Memory B cell (primary cell): ENCODE measurements at regions not wholly inside any gene's neighbourhood (a gene's known extent, or its start where the extent isn't known, plus 50 kb on each side); places are given as distances from the start of the nearest gene placed in this dataset.
"Not testable (repeated sequence)": the region's sequence is repeated elsewhere in the genome, so short reads cannot be mapped to it uniquely, and the experiment has no call there.

Experiments
- ATAC-seq: fragments of 150-1000 bp; cut with Tn5 transposase; 2 replicates; pipeline ENCODE4 v1.10.0; 2021; ENCODE audit warnings: low read depth, mild to moderate bottlenecking, moderate library complexity
- DNase-seq, 2 donors: peaks; one replicate each; pipeline ENCODE4 v3.0.0; 2022; ENCODE audit warnings: low spot score in 2 of 2
- H3K27ac Mint-ChIP-seq: one replicate; pipeline ENCODE4 v1.8.0; 2022; ENCODE audit warnings: mild to moderate bottlenecking, moderate library complexity, mixed read lengths
- H3K27me3 Mint-ChIP-seq: one replicate; pipeline ENCODE4 v1.8.0; 2022; ENCODE audit warnings: mixed read lengths
- H3K36me3 Mint-ChIP-seq: one replicate; pipeline ENCODE4 v1.8.0; 2022; ENCODE audit warnings: mild to moderate bottlenecking, mixed read lengths
- H3K4me1 Mint-ChIP-seq: one replicate; pipeline ENCODE4 v1.8.0; 2022; ENCODE audit warnings: mixed read lengths
- H3K4me3 Mint-ChIP-seq: one replicate; pipeline ENCODE4 v1.8.0; 2022; ENCODE audit warnings: mild to moderate bottlenecking, moderate library complexity, mixed read lengths
- H3K9me3 Mint-ChIP-seq: one replicate; pipeline ENCODE4 v1.8.0; 2022; ENCODE audit warnings: mixed read lengths

DNA sequence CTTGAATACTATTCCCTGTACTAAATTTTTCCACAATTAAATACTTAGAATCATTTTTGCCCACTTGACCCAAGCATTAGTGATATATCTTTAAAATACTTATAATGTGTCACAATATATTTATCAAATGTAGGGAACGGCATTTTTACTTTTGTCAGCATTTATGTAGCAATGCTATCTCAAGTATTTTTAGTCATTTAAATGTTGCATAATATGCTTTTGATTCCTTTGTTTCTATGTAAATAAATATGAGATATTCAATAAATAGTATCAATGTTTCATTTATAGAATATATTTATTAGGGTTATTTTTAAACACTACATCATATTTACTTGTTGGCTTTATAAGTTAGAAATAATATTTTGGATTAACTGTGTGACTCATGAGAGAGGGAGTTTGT lies 199.7 kb upstream of the WSB1 start:
- not testable (repeated sequence) for H3K9me3 Mint-ChIP-seq, ATAC-seq, H3K4me1 Mint-ChIP-seq, H3K27me3 Mint-ChIP-seq, H3K4me3 Mint-ChIP-seq, DNase-seq, H3K36me3 Mint-ChIP-seq, H3K27ac Mint-ChIP-seq

DNA sequence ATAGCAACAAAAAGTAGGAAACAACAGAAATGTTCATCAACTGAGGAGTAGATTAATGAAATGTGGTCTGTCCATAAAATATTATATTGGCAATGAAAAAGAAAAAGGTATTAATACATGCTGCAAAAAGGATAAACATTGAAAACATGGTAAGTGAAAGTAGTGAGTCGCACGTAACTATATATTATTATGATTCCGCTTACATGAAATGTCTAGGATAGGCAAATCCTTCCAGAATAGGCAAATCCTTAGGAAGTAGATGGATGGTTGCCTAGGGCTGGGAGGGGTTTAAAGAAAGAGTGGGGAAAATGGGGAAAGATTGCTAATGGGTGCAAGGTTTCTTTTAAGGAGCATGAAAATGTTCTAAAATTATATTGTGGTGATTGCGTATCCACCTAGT lies 198.1 kb upstream of the WSB1 start:
- not testable (repeated sequence) for H3K4me3 Mint-ChIP-seq, DNase-seq, H3K9me3 Mint-ChIP-seq, H3K36me3 Mint-ChIP-seq, H3K4me1 Mint-ChIP-seq, H3K27ac Mint-ChIP-seq, ATAC-seq, H3K27me3 Mint-ChIP-seq

DNA sequence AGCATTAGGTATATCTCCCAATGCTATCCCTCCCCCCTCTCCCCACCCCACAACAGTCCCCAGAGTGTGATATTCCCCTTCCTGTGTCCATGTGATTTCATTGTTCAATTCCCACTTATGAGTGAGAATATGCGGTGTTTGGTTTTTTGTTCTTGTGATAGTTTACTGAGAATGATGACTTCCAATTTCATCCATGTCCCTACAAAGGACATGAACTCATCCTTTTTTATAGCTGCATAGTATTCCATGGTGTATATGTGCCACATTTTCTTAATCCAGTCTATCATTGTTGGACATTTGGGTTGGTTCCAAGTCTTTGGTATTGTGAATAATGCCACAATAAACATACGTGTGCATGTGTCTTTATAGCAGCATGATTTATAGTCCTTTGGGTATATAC lies 194.6 kb upstream of the WSB1 start:
- H3K27ac Mint-ChIP-seq, ATAC-seq, DNase-seq, H3K9me3 Mint-ChIP-seq, H3K4me1 Mint-ChIP-seq, H3K36me3 Mint-ChIP-seq, H3K4me3 Mint-ChIP-seq, H3K27me3 Mint-ChIP-seq: not testable (repeated sequence)

DNA sequence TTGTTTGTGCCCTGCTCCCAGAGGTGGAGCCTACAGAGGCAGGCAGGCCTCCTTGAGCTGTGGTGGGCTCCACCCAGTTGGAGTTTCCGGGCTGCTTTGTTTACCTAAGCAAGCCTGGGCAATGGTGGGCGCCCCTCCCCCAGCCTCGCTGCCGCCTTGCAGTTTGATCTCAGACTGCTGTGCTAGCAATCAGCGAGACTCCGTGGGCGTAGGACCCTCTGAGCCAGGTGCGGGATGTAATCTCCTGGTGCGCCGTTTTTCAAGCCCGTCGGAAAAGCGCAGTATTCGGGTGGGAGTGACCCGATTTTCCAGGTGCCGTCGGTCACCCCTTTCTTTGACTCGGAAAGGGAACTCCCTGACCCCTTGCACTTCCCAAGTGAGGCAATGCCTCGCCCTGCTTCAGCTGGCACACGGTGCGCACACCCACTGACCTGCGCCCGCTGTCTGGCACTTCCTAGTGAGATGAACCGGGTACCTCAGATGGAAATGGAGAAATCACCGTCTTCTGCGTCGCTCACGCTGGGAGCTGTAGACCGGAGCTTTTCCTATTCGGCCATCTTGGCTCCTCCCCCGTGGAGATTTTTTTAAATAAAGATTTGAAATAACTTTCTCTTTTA lies 189.2 kb upstream of the WSB1 start:
- H3K9me3 Mint-ChIP-seq, H3K27ac Mint-ChIP-seq, DNase-seq, H3K4me3 Mint-ChIP-seq, ATAC-seq, H3K36me3 Mint-ChIP-seq, H3K4me1 Mint-ChIP-seq: not testable (repeated sequence)
- H3K27me3 Mint-ChIP-seq, result peaks cover 13% of the 10 kb centered on the region

DNA sequence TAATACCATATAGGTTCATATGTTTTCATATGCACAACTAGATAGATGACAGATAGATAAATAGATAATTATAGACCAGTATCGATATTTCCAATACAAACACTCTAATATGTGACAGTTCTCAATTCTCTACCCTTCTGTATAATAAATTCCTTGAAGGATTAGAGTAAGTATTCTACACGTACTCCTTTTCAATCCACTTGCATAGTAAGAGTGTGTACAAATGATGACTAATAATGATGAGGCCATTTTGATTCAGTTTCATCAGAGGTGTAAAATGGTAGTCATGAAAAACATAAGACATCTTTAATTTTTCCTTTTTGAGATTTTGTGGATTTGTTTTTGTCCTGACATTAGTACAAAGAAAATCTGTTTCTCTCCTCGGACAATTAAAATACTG lies 188.3 kb upstream of the WSB1 start:
- Mint-ChIP-seq H3K27me3 (peaks cover 16% of the 10 kb centered on the region), H3K4me3 (no peak overlapping the region), H3K9me3 (peaks cover 2% of the 10 kb centered on the region), H3K36me3 (no peaks in the 10 kb centered on the region), H3K4me1 (peaks cover 4% of the 10 kb centered on the region), H3K27ac (no peak overlapping the region)
- DNase-seq (no peak), ATAC-seq (no peak)

DNA sequence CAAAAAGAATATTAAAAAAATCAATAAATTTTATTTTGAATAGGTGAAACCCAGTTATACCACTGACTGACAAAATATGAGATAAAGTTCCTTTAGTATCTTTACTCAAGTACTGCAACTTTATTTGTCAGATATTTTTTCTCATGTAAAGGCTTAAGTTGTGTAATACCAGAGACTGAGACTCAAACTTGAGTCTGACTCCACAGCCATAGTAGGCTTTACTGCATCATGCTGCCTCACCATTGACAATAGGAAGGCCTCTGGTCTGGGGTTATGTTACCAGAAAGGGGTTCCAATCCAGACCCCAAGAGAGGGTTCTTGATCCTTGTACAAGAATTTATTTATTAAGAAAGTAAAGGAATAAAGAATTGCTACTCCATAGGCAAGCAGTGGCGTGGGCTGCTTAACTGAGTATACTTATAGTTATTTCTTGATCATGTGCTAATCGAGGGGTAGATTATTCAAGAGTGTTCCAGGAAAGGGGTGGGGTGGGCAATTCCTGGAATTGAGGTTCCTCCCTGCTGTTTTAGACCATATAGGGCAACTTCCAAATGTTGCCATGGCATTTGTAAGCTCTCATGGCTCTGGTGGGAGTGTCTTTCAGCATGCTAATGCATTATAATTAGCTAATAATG lies 187.4 kb upstream of the WSB1 start:
- Mint-ChIP-seq H3K27ac (no peak overlapping the region), H3K4me3 (no peak overlapping the region), H3K36me3 (no peaks in the 10 kb centered on the region), H3K9me3 (peaks cover 2% of the 10 kb centered on the region), H3K27me3 (peaks cover 16% of the 10 kb centered on the region), H3K4me1 (peaks cover 4% of the 10 kb centered on the region)
- DNase-seq (no peak), ATAC-seq (no peak)

DNA sequence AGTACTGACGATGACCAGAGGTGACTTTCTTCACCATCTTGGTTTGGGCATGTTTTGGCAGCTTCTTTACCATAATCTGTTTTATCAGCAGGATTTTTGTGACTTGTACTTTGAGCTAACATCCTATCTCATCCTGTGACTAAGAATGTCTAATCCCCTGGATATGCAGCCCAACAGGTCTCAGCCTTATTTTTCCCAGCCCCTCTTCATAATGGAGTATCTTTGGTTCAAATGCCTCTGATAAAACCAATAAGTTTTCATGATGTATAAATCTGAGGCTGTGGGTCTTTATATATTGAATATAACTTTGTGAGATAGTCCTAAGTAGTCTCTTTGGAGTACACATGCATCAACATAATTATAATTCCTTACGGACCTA lies 186.9 kb upstream of the WSB1 start:
- Mint-ChIP-seq H3K27ac (no peak overlapping the region), H3K4me1 (peaks cover 4% of the 10 kb centered on the region), H3K27me3 (peaks cover 15% of the 10 kb centered on the region), H3K9me3 (peaks cover 2% of the 10 kb centered on the region), H3K4me3 (no peak overlapping the region), H3K36me3 (no peaks in the 10 kb centered on the region)
- ATAC-seq (no peak), DNase-seq (no peak)

DNA sequence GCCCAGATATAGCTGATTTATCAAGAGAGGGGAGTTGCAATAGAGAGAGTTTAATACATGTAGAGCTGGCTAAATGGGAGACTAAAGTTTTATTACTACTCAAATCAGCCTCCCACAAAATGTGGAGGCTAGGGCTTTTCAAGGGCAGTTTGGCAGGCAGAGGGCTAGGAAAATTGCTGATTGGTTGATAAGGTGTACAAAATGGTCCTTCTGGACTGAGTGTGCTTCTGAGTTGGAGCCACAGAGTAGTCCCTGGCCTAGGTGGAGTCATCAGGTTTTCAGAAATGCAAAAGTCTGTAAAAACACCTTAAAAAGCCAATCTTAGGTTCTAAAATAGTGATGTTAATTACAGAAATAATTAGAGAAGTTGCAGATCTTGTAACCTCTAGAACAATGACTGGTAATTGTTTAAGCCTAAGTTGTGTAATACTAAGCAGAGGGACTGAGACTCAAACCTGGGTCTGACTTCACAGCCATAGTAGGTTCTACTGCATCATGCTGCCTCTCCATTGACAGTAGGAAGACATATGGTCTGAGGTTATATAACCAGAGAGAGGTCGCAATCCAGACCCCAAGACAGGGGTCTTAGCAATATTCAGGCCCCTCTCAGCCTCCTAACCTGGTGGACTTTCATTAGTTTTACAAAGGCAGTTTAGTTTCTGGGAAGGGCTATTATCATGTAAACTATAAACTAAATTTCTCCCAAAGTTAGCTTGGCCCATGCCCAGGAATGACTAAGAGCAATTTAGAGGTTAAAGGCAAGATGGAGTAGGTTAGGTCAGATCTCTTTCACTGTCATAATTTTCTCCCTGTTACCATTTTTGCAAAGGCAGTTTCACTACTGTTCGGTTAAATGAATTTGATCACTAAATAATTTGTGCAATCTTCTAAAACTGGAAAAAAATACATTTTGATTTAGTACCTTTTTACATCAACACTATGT lies 186.3 kb upstream of the WSB1 start:
- ATAC-seq, H3K27ac Mint-ChIP-seq, DNase-seq, H3K4me1 Mint-ChIP-seq, H3K4me3 Mint-ChIP-seq, H3K36me3 Mint-ChIP-seq, H3K9me3 Mint-ChIP-seq: not testable (repeated sequence)
- H3K27me3 Mint-ChIP-seq, result peaks cover 14% of the 10 kb centered on the region

DNA sequence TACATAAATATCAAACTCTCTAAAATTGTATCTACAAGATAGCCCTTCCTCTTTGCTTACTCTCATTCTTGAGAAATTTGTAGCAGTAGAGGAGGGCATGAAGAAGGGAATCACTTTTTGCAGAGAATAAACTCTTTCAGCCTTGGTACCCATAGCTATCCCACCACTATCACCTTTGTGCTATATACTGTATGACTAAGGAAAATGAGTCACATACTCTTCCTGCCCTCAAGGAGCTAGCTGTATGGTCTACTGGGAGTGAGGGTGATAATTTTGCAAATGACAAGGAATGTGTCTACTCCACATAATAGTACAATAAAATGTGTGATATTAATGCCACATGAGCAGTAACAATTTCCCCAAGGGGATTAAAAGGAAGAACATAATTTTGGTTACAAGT lies 184.6 kb upstream of the WSB1 start:
- ATAC-seq, result no peak

DNA sequence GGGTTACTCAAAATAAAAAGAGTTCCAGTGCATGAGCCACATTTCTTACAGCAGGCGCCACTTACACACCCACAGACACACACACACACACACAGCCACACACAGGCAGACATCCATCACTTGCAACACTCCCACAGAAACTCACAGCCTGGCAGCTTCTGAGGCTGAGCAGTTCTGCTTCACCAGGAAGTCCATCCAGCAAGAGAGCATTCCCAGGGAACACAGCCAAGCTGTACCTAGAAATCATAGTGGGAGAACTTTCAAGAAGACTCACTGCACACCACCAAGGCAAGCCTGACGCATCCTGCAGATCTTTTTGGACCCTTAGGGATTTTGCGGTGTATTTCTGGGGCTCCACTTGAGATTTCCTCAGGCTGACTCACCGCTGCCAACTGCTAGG lies 140.9 kb upstream of the WSB1 start:
- no peaks in the 10 kb centered on the region for H3K9me3 Mint-ChIP-seq
- H3K27ac Mint-ChIP-seq, result no peak overlapping the region
- H3K4me3 Mint-ChIP-seq, result no peak overlapping the region
- H3K4me1 Mint-ChIP-seq, result no peaks in the 10 kb centered on the region
- no peaks in the 10 kb centered on the region for H3K36me3 Mint-ChIP-seq
- DNase-seq (no peak), ATAC-seq (no peak)
- H3K27me3 Mint-ChIP-seq, result peaks cover 3% of the 10 kb centered on the region

More for the DNA sequence above, 184.6 kb upstream of the WSB1 start:
- Mint-ChIP-seq H3K4me1 (peaks cover 4% of the 10 kb centered on the region), H3K36me3 (no peaks in the 10 kb centered on the region), H3K27ac (no peak overlapping the region), H3K27me3 (peaks cover 14% of the 10 kb centered on the region), H3K4me3 (no peak overlapping the region), H3K9me3 (no peaks in the 10 kb centered on the region)
- no peak for DNase-seq

DNA sequence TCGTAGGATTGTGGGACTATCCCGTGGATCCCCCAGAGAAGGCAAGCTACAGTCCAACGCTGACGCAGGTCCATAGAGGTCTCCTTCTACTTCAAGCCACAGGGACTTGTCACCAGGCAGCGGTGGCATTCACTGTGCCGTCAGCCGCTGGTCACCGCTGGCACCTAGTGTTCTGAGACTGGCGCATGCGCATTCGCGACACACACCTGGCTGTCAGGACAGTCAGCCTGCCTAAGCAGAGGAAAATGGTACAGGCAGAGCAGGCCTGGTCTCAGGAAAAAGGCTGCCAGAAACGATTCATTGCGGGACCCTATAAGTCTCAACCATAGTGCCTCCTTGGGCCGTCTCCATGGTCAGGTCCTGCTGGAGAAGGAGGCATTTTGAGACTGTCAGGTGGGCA lies 138.0 kb upstream of the WSB1 start:
- H3K9me3 Mint-ChIP-seq, result no peaks in the 10 kb centered on the region
- ATAC-seq (no peak), DNase-seq (no peak)
- H3K27me3 Mint-ChIP-seq, result peaks cover 3% of the 10 kb centered on the region
- peaks cover 2% of the 10 kb centered on the region for H3K36me3 Mint-ChIP-seq
- H3K4me1 Mint-ChIP-seq, result no peaks in the 10 kb centered on the region
- H3K4me3 Mint-ChIP-seq, result no peak overlapping the region
- H3K27ac Mint-ChIP-seq, result no peak overlapping the region

DNA sequence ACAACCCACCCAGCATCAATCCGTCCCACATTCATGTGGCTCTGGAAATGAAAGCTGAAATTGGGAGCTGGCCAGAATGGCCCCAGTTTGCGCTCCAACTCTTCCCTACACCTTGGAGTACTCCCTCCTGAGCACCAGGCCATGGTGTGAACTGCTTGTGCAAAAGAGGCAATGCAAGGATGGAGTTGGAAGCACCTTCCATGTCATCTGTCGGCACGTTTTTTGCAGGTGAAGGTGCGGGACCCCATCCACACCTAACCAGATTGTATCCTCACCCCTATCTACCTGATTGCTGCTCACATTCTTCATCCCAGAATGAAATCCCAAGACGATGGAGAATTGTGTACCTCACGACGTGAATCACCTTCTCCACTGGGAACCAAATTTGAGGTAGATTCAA lies 136.6 kb upstream of the WSB1 start:
- ATAC-seq, result no peak
- H3K9me3 Mint-ChIP-seq, result no peaks in the 10 kb centered on the region
- no peak for DNase-seq
- H3K36me3 Mint-ChIP-seq, result peaks cover 2% of the 10 kb centered on the region
- peaks cover 3% of the 10 kb centered on the region for H3K27me3 Mint-ChIP-seq
- H3K27ac Mint-ChIP-seq, result no peak overlapping the region
- H3K4me3 Mint-ChIP-seq, result no peak overlapping the region
- no peaks in the 10 kb centered on the region for H3K4me1 Mint-ChIP-seq

DNA sequence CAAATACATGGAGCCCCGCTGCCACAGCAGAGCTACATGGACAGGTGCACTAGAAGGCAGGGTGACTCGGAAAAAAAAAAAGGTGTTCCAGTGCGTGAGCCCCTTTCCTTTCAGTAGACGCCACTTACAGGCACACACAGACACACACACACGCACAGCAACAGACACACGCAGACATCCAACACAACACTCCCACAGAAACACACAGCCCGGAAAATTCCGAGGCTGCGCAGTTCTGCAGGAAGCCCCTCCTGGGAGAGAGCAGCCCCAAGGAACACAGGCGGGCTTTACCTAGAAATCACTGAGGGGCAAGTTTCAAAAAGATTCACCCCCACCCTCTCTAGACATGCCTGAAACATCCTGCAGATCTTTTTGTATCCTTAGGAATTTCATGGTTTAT lies 136.0 kb upstream of the WSB1 start:
- Mint-ChIP-seq H3K27me3 (peaks cover 3% of the 10 kb centered on the region), H3K9me3 (no peaks in the 10 kb centered on the region), H3K4me3 (no peak overlapping the region), H3K27ac (no peak overlapping the region), H3K4me1 (no peaks in the 10 kb centered on the region), H3K36me3 (peaks cover 2% of the 10 kb centered on the region)
- DNase-seq (no peak), ATAC-seq (no peak)

DNA sequence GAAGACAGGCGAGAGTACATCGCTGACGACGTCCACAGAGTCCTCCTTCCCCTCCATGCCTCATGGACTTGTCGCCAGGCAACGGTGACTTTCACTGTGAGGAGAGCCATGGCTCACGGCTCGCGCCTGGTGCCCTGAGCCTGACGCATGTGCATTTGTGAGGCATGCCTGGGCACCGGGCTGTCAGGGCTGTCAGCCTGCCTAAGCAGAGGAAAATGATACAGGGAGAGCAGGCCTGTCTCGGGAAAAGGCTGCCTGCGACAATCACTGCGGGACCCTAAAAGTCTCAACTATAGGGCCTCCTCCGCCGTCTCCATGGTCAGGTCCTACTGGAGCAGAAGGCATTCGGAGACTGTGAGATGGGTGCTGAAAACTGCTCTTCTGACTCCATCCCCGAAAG lies 135.5 kb upstream of the WSB1 start:
- H3K4me1 Mint-ChIP-seq, result no peaks in the 10 kb centered on the region

More for the DNA sequence above, 135.5 kb upstream of the WSB1 start:
- peaks cover 3% of the 10 kb centered on the region for H3K27me3 Mint-ChIP-seq
- H3K27ac Mint-ChIP-seq, result no peak overlapping the region
- no peaks in the 10 kb centered on the region for H3K9me3 Mint-ChIP-seq
- peaks cover 2% of the 10 kb centered on the region for H3K36me3 Mint-ChIP-seq
- no peak for ATAC-seq
- DNase-seq, result no peak
- no peak overlapping the region for H3K4me3 Mint-ChIP-seq
